ENCODE measurements at regions not wholly inside any gene's neighbourhood (a gene's known extent, or its start where the extent isn't known, plus 50 kb on each side); places are given as distances from the start of the nearest gene placed in this dataset.

DNA sequence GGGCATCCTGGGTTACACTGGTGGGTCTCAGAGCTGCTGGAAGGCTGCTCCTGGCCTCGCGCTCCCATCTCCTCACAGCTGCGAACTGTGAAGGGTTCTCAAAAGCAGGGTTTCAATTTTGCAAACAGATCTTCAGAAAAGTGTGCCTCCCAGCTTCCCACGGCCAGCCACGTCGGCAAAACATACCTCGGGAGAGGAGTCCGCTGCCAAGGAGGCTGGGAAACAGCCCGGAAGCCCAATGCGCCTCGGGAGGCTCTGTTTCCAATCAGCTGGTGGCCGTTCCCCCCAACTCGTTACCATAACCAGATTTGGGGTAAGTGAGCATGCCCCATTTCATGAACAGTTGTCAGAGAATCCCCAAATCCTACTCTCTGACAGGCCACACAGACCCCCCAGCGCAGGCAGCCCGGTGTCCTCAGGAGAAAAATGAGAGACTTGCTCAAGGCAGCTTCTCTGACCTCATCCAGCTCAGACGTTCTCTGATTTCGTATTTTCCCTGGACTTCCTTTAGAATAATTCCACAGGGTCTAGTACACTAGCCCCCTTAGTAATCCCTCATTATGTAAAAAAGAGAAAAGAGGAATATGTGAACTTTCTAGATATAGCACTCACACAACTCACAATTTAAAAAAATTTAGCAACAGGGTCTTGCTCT, 98.4 kb downstream of the SNX5 start:
- Histone ChIP-seq H3K27ac (no peak overlapping the region), H3K4me1 (peaks cover 24 to 82% (median 56%) of the 10 kb centered on the region in 10 experiments)

DNA sequence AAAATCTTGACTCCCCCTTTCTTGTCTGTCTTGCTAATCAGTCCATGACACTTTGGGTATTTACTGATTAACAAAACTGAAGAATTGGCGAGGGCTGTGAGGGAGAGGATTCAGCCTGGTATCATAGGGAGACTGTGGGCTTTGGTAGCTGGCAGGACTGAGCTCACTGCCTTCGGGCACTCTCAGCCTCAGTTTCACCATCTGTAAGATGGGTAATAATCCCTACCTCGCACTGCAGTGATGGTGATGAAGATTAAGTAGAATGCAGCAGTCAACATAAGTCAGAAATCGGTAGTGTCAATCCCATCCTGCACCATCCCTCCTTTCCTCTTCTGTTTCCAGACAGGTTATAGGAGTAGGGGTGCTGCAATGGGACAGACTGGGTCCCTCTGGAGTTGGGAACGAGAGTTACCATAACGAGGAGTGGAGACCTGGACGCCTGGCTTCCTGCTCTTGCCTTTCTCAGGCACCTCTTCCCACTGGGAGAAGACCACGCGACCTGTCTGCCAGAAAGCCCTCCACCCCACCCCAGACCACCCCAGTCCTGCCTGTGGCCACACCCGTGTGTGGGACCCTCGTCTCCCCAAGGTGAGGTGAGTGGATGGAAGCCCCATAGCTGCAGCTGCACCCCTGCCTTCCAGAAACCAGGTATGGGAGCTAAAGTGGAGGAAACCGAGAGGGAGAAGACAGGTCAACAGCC, 99.1 kb downstream of the SNX5 start:
- Histone ChIP-seq H3K4me2 (peak overlapping the region in 2 of 11 experiments; percentile 12 to 24; a peak in 3 of 22 replicates), H3K4me1 (peaks cover 20 to 76% (median 48%) of the 10 kb centered on the region in 10 experiments), H3K36me3 (no peaks in the 10 kb centered on the region), H4K20me1 (no peaks in the 10 kb centered on the region), H3K27me3 (peaks cover 0 to 10% (median 0%) of the 10 kb centered on the region in 11 experiments; a peak in 3 of 22 replicates), H3K27ac (no peak overlapping the region), H3K9me3 (replicated peaks in 1 of 11) (no peaks in the 10 kb centered on the region), H3K4me3 (no peak overlapping the region), H3K9ac (no peak overlapping the region)
- TF ChIP-seq Cebpa-rat (IDR thresholded peaks at IDR 0.05), result no peak

More for the DNA sequence above, 98.4 kb downstream of the SNX5 start:
- Histone ChIP-seq H4K20me1 (no peaks in the 10 kb centered on the region), H3K4me2 (peak overlapping the region in 2 of 11 experiments; percentile 12 to 24; a peak in 2 of 22 replicates), H3K9ac (no peak overlapping the region), H3K27me3 (peaks cover 0 to 10% (median 0%) of the 10 kb centered on the region in 11 experiments; a peak in 3 of 22 replicates), H3K9me3 (replicated peaks in 1 of 11) (no peaks in the 10 kb centered on the region), H3K36me3 (no peaks in the 10 kb centered on the region), H3K4me3 (no peak overlapping the region)
- TF ChIP-seq Cebpa-rat (IDR thresholded peaks at IDR 0.05), result no peak

DNA sequence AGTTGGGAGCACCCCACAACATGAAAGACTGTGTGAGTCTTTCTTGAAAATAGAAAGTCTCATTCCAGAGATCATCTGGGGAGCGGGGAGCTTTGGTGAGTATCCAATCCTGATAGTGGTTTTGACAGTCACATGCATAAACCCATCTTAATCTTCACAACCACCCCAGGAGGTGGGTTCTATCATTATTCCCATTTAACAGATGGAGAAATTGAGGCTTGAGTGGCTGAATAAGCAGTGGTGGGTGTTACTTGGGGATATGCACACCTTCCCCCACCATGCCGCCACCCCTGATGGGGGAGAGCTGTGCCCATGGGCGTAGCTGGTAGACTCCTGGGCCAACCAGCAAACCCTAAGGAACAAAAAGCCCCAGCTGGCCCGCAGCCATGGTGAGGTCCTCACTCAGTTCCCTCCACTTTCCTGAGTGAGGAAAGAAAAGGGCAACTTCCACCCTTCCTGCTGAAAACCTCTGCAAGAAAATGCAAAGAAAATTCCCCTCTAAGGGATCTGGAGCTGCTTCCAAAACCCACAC, 99.8 kb downstream of the SNX5 start:
- Histone ChIP-seq H3K27me3 (peaks cover 0 to 10% (median 0%) of the 10 kb centered on the region in 11 experiments; a peak in 3 of 22 replicates), H3K4me2 (no peak overlapping the region), H4K20me1 (no peaks in the 10 kb centered on the region), H3K9me3 (replicated peaks in 1 of 11) (no peaks in the 10 kb centered on the region), H3K9ac (no peak overlapping the region), H3K4me3 (no peak overlapping the region), H3K27ac (no peak overlapping the region), H3K4me1 (peaks cover 20 to 69% (median 42%) of the 10 kb centered on the region in 10 experiments), H3K36me3 (no peaks in the 10 kb centered on the region)
- TF ChIP-seq Cebpa-rat (IDR thresholded peaks at IDR 0.05), result no peak

DNA sequence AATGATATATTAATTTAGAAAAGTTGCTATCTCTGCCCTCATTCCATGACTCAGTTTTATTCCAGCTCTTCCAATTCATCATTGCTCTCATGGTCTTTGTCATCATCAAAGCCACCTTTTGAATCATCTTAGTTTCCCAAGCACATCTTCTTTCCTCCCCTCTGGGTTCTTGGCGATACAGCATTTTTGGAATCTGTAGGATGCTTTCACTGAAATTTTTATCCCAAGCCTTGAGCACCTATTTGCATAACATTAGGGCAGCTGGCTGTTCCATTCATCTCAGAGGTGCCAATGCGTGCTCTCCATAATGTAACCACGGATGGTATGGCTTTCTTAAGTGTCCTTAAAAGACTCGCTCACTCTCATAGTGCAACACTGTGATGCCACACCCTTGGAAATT, 100.4 kb downstream of the SNX5 start:
- Histone ChIP-seq H3K4me1 (peaks cover 18 to 64% (median 37%) of the 10 kb centered on the region in 10 experiments), H3K9ac (no peak overlapping the region), H3K27me3 (peaks cover 0 to 10% (median 0%) of the 10 kb centered on the region in 11 experiments; a peak in 4 of 22 replicates), H3K9me3 (replicated peaks in 1 of 11) (no peaks in the 10 kb centered on the region), H3K27ac (no peak overlapping the region), H4K20me1 (no peaks in the 10 kb centered on the region), H3K4me3 (no peak overlapping the region), H3K36me3 (no peaks in the 10 kb centered on the region), H3K4me2 (peak overlapping the region in 5 of 11 experiments; percentile 57 to 76 (median 74); a peak in 3 of 22 replicates)
- no peak for TF ChIP-seq Cebpa-rat (IDR thresholded peaks at IDR 0.05)

DNA sequence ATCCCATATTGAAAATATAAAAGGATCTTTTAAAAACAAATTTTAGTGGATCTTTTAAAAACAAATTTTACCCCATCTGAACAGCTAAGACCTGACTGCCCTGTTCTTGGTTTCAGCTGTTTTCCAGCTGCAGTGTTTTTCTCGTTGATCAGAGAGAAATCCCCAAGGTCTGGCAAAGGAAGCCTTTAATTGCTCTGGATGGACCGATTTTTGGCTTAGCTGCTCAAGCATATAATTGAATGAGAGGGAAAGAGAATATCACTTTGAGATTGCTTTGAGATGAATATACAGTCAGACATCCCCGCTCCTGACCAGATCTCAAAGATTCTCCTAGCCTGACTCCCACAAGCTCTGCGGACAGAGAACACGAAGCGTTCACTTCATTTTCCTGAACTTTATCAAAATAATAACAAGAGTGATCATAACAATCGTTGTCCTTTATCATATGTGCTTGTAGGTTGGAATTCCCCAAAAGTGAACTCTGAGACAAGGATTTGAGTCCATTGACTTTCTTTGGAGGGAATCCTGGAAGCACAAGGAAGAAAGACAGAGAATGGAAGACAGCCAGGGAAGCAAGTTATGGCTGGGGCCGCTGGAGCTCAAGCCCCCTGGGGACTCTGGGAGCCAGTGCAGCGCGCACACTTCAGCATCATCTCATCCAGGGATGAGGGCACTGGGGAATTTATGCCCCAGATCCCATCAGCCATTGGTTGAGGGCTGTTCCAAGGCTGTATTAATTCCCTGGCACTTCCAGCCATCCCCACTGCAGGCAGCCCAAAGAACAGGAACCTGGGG, 101.3 kb downstream of the SNX5 start:
- H3K36me3 ChIP-seq, result no peaks in the 10 kb centered on the region
- peaks cover 16 to 64% (median 33%) of the 10 kb centered on the region in 10 experiments for H3K4me1 ChIP-seq
- peak overlapping the region in 1 of 11 experiments; percentile 15; a peak in 1 of 22 replicates for H3K9ac ChIP-seq
- peaks cover 0 to 13% (median 0%) of the 10 kb centered on the region in 11 experiments; a peak in 6 of 22 replicates for H3K27me3 ChIP-seq
- H3K9me3 ChIP-seq (replicated peaks in 1 of 11), result no peaks in the 10 kb centered on the region
- no peak for TF ChIP-seq Cebpa-rat (IDR thresholded peaks at IDR 0.05)
- H3K4me2 ChIP-seq, result peak overlapping the region in 9 of 11 experiments; percentile 20 to 78 (median 69); a peak in 16 of 22 replicates
- no peak overlapping the region for H3K4me3 ChIP-seq
- no peak overlapping the region for H3K27ac ChIP-seq
- H4K20me1 ChIP-seq, result no peaks in the 10 kb centered on the region

DNA sequence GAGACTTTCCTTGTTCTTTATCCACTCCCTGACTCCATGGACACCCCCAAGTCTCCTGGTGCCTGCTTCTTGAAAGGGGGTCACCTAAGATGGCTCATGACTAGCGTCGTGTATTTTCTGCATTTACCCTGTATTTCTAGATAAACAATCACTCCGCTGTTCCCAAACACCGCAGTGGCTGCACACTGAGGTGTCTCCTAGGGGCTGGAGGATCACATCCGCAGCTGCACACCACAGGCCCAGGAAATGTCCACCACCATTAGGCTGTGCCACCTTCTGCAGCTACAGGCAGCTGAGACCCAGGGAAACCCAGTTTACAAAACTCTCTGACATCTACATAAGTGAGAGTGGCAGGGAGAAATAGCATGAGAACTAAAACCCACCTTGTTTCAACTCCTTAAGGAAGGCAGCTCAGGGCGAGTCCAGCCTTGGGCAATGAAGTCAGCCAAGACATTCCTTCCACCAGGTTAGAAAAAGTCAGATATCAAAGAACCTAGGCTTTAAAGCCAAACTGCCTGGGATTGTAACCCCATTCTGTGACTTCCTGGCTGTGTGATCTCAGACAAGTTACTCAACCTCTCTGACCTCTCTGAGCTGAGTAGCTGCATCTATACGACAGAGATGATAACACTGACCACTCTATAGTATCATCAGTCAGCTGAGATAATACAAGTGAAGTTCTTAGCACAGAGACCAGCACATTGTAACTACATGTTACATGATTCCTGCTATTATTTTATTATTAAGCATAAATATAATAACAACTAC, 102.2 kb downstream of the SNX5 start:
- H3K36me3 ChIP-seq, result no peaks in the 10 kb centered on the region
- H3K9me3 ChIP-seq (replicated peaks in 1 of 11), result no peaks in the 10 kb centered on the region
- no peak overlapping the region for H3K4me3 ChIP-seq
- no peaks in the 10 kb centered on the region for H4K20me1 ChIP-seq
- H3K27me3 ChIP-seq, result peaks cover 0 to 19% (median 0%) of the 10 kb centered on the region in 11 experiments; a peak in 8 of 22 replicates
- no peak for TF ChIP-seq Cebpa-rat (IDR thresholded peaks at IDR 0.05)
- peak overlapping the region in 8 of 11 experiments; percentile 41 to 78 (median 72); a peak in 16 of 22 replicates for H3K4me2 ChIP-seq
- H3K4me1 ChIP-seq, result peaks cover 8 to 64% (median 30%) of the 10 kb centered on the region in 10 experiments; a peak in 19 of 20 replicates
- no peak overlapping the region for H3K9ac ChIP-seq
- no peak overlapping the region for H3K27ac ChIP-seq

DNA sequence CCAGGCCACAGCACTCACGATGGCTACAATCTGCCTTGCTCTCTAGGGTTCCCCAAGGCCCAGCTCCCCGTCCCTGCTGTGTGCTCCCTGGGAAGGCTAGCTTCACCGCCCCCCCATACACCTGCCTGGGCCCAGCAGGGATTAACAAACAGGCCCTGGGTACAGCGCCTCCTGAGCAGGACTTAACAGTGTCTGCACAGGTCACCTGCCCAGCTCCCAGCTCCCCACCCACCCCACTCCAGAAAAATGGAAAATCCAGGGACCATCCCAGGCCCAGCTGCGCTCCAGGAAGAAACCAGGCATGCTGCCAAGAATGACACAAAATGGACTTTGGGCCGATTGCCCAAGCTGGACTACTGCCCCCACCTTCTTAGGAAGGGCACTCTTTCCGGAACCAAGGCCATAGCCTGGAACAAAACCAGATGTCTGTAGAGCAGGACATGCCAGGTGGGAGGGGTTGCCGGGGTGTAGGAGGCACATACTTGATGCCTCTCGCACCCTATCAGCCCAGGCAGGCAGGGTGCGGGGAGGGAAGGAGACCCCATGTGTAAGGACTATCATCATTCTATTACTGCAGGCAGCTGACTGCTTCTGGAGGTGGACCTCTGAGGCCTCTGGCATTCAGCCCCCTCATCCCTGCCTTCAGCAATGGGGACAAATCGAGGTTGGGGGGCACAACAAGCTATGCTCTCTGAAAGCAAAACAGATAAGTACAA, 104.9 kb downstream of the SNX5 start:
- peaks cover 0 to 39% (median 0%) of the 10 kb centered on the region in 11 experiments; a peak in 9 of 22 replicates for H3K27me3 ChIP-seq
- no peak for TF ChIP-seq Cebpa-rat (IDR thresholded peaks at IDR 0.05)
- no peaks in the 10 kb centered on the region for H3K9me3 ChIP-seq (replicated peaks in 1 of 11)
- H3K4me1 ChIP-seq, result peaks cover 33 to 77% (median 55%) of the 10 kb centered on the region in 10 experiments
- H3K27ac ChIP-seq, result no peak overlapping the region
- H4K20me1 ChIP-seq, result peaks cover 0 to 12% (median 0%) of the 10 kb centered on the region in 11 experiments; a peak in 1 of 22 replicates
- no peak overlapping the region for H3K4me3 ChIP-seq
- H3K9ac ChIP-seq, result no peak overlapping the region
- peak overlapping the region in 1 of 11 experiments; percentile 13; a peak in 1 of 22 replicates for H3K4me2 ChIP-seq
- H3K36me3 ChIP-seq, result no peaks in the 10 kb centered on the region

Measured in BLaER1 treated with 17β-estradiol and CSF1 and Interleukin-3, amounts not matched to agents 10 nM and 100 nM (cell line).